Right renal pelvis (tissue), 4 donors: ENCODE measurements at regions not wholly inside any gene's neighbourhood (a gene's known extent, or its start where the extent isn't known, plus 50 kb on each side); places are given as distances from the start of the nearest gene placed in this dataset.
A peak's percentile ranks its signal among the peaks of the same experiment; 100 is the strongest.
"Not testable (repeated sequence)": the region's sequence is repeated elsewhere in the genome, so short reads cannot be mapped to it uniquely, and the experiment has no call there.

Source experiments
- DNase-seq, 4 donors: peaks; one replicate each; pipeline ENCODE4 v3.0.0-alpha.2; 2013; ENCODE audit warnings: low read depth in 4 of 4, low spot score in 3 of 4, missing footprints in 1 of 4

DNA sequence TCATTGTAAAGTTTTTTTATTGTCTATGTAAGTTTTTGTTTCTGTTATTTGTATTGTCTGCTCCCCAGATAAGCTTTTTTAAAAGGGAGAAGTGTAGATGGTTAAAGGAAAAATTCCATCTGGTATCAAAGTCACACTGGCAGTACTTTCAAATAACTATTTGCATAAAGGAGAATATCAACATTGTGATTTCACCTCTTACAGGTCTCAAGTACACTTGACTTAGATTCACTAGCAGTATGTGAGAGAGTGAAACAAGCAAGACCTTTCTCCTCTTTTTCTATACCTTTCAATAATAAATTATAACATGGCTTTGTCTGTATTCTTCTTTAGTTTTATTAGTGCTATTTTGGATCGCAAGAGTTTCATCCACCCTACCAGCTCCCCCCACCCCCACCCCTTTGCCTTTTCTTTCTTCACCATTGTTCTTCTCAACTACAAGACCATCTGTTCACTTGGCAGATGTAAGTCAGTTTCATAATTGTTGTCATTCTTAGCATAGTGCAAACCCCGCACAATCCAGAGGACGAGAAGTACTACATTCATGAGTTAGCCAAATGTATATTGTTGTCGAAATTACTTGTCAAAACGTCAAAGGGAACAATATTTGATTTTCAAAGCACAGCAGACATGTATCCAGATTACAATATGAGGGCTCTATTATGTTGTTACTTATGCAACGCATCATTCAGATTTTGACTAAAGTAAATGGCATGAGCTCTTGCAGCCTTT lies 602.7 kb upstream of the FLRT2 start:
- DNase-seq, result no peak

GRCh38 chr14:84929086-84929485 lies 600.9 kb upstream of the FLRT2 start:
- DNase-seq, result no peak

- DNase-seq, result no peak
Measured at GRCh38 chr14:84929834-84930233, 600.1 kb upstream of the FLRT2 start.

DNA sequence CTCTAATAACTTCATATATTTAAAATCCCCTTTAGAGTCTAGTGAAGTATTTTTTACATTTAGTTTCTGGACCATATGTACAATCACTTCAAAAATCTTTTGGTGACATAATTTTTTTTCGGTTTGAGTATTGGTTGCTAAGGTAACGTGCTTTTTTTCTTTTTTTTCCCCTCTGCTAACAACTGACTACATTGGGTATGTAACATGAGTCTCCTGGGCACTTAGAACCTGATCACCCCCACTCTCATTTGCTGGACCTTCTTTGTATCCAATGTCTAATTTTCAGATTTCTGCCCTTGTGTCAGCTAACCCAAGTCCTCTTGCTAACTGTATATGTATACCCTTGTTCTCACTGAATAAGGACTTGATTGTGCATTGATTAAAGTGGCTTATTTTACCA lies 592.9 kb upstream of the FLRT2 start:
- DNase-seq, result no peak

GRCh38 chr14:84937449-84937848 lies 592.5 kb upstream of the FLRT2 start:
- no peak for DNase-seq

DNA sequence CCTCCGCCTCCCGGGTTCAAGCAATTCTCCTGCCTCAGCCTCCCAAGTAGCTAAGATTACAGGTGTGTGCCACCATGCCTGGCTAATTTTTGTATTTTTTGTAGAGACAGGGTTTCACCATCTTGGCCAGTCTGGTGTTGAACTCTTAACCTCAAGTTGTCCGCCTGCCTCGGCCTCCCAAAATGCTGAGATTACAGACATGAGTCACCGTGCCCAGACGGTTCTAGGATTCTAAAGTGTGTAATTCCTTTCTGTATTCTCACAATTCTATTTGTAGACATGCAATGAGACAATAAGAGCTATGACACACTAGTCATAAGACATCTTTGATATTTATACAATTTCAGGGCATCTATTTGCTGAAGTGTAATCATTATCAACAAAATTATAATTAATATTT lies 585.0 kb upstream of the FLRT2 start:
- DNase-seq, result not testable (repeated sequence)

- DNase-seq, result no peak
Measured at GRCh38 chr14:84959851-84960520, 570.0 kb upstream of the FLRT2 start.

GRCh38 chr14:84961637-84962036 lies 568.3 kb upstream of the FLRT2 start:
- no peak for DNase-seq

GRCh38 chr14:84963518-84963917 lies 566.4 kb upstream of the FLRT2 start:
- DNase-seq, result no peak

DNA sequence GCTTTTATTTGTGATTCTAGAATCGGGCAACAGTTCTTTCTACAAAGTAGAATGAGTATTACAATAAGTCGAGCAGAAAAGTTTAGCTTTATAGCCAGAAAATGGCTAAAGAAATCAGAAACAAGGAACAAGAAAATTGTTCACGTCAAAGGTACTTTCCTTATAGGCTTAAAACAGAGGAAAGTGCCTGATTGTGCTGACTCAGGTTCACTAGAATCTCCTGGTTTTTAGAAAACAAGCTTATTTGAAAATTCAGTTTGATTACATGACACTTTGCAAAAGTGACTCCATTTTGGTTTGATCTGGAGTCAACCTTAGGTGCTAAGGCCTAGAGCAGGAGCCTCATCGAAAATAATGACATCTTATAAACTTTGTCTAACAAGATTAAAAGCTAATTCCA lies 564.7 kb upstream of the FLRT2 start:
- no peak for DNase-seq

DNA sequence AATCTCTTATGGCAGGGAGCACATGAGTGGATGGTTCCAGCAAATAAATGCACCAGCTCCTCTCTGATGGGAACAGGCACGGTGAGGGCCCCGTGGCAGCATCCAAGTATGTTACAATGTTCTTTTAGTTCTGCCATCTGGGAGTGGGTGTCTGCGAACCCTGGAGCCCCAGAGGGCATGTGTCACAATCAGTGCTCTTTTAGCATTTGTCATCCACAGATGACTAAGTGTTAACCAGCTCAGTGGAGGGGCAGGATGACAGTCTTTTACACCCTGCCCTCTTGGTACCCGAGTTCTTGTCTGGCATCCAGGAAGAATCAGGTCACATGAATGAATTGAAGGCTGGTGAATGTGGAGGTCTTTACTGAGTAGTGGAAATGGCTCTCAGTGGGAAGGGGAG lies 560.4 kb upstream of the FLRT2 start:
- DNase-seq, result no peak

- peak in 1 of 4 donors; percentile 8 for DNase-seq
Measured at GRCh38 chr14:84975241-84975902, 554.6 kb upstream of the FLRT2 start.

GRCh38 chr14:84976805-84977204 lies 553.1 kb upstream of the FLRT2 start:
- no peak for DNase-seq

GRCh38 chr14:84987042-84987441 lies 542.9 kb upstream of the FLRT2 start:
- no peak for DNase-seq

DNA sequence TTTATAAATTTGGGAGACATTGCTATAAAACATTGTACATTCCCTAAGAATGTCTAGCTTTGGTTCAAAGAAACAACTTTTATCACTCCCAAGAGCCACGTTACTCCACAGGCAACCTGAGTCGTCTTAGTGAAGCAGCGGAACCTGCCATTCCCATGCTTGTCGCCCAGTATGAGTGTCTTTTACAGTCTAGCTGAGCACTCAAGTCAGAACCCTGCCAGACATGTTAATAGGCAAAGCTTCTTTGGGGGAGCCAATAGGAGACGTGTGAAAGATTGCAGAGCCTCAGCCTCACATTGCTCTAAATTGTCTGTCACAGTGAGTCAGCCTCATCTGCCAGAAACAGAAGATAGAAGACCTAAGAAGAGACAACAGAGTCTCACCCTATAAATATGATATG lies 541.6 kb upstream of the FLRT2 start:
- DNase-seq, result no peak

DNA sequence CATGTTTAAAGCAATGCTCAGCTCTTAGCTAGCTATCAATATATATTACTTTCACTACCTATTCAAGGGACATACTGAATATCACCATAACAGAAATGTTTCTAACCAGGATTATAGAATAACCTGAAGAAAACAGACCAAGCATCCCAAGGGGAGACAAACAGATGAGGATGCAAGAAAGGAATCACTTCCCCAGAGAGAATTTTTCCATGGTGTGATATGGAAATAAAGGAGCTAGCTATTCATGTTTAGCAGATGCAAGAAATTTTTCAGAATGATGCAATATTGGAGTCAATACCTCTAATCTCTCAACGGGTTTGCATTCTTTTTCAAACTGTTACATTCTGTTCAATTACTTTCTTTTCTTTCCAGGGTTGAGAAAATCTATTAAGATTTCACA lies 538.9 kb upstream of the FLRT2 start:
- DNase-seq, result no peak

- DNase-seq, result no peak
Measured at GRCh38 chr14:84998216-84998615, 531.7 kb upstream of the FLRT2 start.

DNA sequence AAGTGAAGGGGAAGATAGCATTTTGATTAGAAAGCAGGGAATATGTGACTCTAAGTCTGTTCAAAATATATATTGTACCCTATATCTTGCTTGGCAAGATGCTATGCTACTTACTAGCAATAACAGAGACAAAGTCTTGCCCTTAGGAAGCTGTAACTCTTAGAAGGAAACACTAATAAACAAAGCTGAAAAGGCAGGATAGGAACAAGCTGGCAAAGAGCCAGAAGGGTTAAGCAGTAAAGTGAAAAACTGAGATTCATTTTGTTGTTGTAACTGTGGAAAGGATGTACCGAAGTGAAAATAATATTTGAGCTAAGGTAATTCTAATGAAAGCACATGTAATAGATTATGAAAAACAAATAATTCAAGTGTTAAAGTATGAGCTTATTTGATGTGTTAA lies 527.1 kb upstream of the FLRT2 start:
- DNase-seq, result no peak

- DNase-seq, result no peak
Measured at GRCh38 chr14:85003805-85004204, 526.1 kb upstream of the FLRT2 start.

DNA sequence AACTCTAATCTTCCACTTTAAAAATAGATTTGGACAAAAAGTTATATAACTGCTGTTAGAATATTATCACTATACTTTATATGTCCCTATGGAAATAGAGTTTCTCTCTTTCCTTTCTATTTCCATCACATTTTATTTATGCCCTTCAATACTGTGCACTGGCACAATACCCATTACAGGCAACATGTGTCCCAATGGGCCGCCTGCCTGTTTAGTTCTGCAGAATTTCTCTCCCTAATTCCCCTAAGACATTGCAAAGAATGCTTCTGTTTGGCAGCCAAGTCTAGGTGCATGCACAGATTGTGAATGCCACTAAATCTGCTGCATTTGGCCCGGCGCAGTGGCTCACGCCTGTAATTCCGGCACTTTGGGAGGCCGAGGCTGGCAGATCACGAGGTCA lies 520.4 kb upstream of the FLRT2 start:
- no peak for DNase-seq

- no peak for DNase-seq
Measured at GRCh38 chr14:85010186-85010585, 519.8 kb upstream of the FLRT2 start.

DNA sequence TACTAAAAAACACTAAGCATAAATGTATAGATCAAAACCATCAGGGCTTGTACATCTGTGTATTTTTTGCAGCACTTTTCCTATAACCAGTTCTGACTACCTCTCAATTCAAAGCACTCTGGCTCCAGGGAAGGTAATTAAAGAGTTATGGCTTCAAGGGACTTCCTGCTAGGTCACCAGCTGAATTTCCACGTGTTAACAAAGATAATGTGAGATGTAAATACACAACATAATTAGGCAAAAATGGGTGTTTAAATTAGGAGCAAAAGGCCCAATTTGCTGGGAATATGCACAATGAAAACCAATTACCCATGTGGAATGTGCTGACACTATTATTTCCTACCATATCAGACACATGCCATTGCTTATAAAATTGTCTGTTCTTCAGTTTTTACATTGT lies 513.4 kb upstream of the FLRT2 start:
- no peak for DNase-seq
